Activated T-helper 17 cell treated with anti-CD3 and anti-CD28 coated beads, Interleukin-2, amount 50 U/mL, for 72 hours (primary cell): ENCODE measurements at regions not wholly inside any gene's neighbourhood (a gene's known extent, or its start where the extent isn't known, plus 50 kb on each side); places are given as distances from the start of the nearest gene placed in this dataset.
"Not testable (repeated sequence)": the region's sequence is repeated elsewhere in the genome, so short reads cannot be mapped to it uniquely, and the experiment has no call there.

Experiments
- ATAC-seq: fragments of 150-1000 bp; cut with Tn5 transposase; replicated peaks from 2 replicates; pipeline ENCODE4 v1.10.0; 2021; ENCODE audit warnings: mild to moderate bottlenecking, moderate library complexity
- H3K27ac Mint-ChIP-seq: one replicate; pipeline ENCODE4 v1.8.0; 2022; ENCODE audit warnings: mixed read lengths
- H3K27me3 Mint-ChIP-seq: one replicate; pipeline ENCODE4 v1.8.0; 2022; ENCODE audit warnings: mixed read lengths
- H3K36me3 Mint-ChIP-seq: one replicate; pipeline ENCODE4 v1.8.0; 2022; ENCODE audit warnings: low read depth, mild to moderate bottlenecking, mixed read lengths
- H3K4me1 Mint-ChIP-seq: one replicate; pipeline ENCODE4 v1.8.0; 2022; ENCODE audit warnings: mixed read lengths
- H3K4me3 Mint-ChIP-seq: one replicate; pipeline ENCODE4 v1.8.0; 2022; ENCODE audit warnings: mild to moderate bottlenecking, mixed read lengths
- H3K9me3 Mint-ChIP-seq: one replicate; pipeline ENCODE4 v1.8.0; 2022; ENCODE audit warnings: mixed read lengths

DNA sequence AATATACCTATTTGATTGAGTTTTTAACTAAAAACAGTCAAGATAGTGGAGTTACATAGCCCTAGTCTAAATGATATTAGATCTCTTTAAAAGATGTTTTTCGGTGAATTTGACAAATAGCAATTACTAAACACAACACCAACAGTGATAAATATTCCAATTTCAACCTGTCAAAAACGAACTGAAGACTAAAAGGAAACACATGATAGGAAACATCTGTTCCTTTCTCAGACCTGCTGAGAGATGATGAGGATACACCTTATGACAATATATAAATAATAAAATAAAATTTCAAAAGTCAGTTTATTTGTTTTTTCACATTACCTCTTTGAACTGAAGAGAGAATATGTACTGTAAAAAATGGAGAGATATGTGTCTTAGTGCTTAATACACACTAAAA, 232.7 kb downstream of the RASSF9 start:
- H3K27me3 Mint-ChIP-seq, result no peaks in the 10 kb centered on the region
- no peak overlapping the region for H3K27ac Mint-ChIP-seq
- H3K4me3 Mint-ChIP-seq, result no peak overlapping the region
- H3K4me1 Mint-ChIP-seq, result no peaks in the 10 kb centered on the region
- H3K9me3 Mint-ChIP-seq, result peaks cover 9% of the 10 kb centered on the region
- ATAC-seq, result no peak
- H3K36me3 Mint-ChIP-seq, result no peaks in the 10 kb centered on the region

- no peak for ATAC-seq
- no peaks in the 10 kb centered on the region for H3K4me1 Mint-ChIP-seq
- H3K27ac Mint-ChIP-seq, result no peak overlapping the region
- no peak overlapping the region for H3K4me3 Mint-ChIP-seq
- no peaks in the 10 kb centered on the region for H3K36me3 Mint-ChIP-seq
- H3K9me3 Mint-ChIP-seq, result peaks cover 12% of the 10 kb centered on the region
- H3K27me3 Mint-ChIP-seq, result no peaks in the 10 kb centered on the region
These were observed 229.8 kb downstream of the RASSF9 start for GRCh38 chr12:85606455-85606854.

DNA sequence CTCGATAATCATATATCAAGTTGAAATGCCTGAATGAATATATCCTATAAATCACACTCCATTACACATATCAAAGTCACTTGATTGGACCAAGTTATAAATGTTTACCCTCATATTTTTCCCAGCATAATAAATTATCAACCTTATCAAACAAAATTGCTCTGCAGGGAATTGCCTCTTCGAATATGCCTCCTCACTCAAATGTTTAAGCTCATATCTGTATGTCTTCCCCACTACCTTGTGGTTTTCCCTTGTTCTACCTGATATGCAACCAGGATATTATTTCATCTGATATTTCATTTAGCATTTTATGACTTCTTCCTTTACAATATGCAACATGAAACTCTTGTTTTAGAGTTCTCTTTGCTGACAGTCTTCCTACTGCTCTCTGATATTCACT, 226.4 kb downstream of the RASSF9 start:
- Mint-ChIP-seq H3K27me3 (no peaks in the 10 kb centered on the region), H3K9me3 (peaks cover 6% of the 10 kb centered on the region)

GRCh38 chr12:85610194-85610593, 226.0 kb downstream of the RASSF9 start:
- ATAC-seq, result no peak
- peaks cover 6% of the 10 kb centered on the region for H3K9me3 Mint-ChIP-seq
- H3K27me3 Mint-ChIP-seq, result no peaks in the 10 kb centered on the region
- H3K36me3 Mint-ChIP-seq, result no peaks in the 10 kb centered on the region
- H3K4me3 Mint-ChIP-seq, result no peak overlapping the region
- H3K4me1 Mint-ChIP-seq, result no peaks in the 10 kb centered on the region
- H3K27ac Mint-ChIP-seq, result no peak overlapping the region

More for the DNA sequence above, 226.4 kb downstream of the RASSF9 start:
- no peaks in the 10 kb centered on the region for H3K36me3 Mint-ChIP-seq
- H3K4me3 Mint-ChIP-seq, result no peak overlapping the region
- no peak overlapping the region for H3K27ac Mint-ChIP-seq
- H3K4me1 Mint-ChIP-seq, result no peaks in the 10 kb centered on the region
- no peak for ATAC-seq

GRCh38 chr12:85616201-85616600, 220.0 kb downstream of the RASSF9 start:
- H3K9me3 Mint-ChIP-seq, result peaks cover 8% of the 10 kb centered on the region
- no peak overlapping the region for H3K4me3 Mint-ChIP-seq
- no peak overlapping the region for H3K27ac Mint-ChIP-seq
- no peaks in the 10 kb centered on the region for H3K27me3 Mint-ChIP-seq
- H3K36me3 Mint-ChIP-seq, result no peaks in the 10 kb centered on the region
- H3K4me1 Mint-ChIP-seq, result no peaks in the 10 kb centered on the region
- no peak for ATAC-seq

GRCh38 chr12:85617307-85618091, 218.7 kb downstream of the RASSF9 start:
- no peak overlapping the region for H3K27ac Mint-ChIP-seq
- no peaks in the 10 kb centered on the region for H3K4me1 Mint-ChIP-seq
- H3K9me3 Mint-ChIP-seq, result peaks cover 12% of the 10 kb centered on the region
- ATAC-seq, result no peak
- no peaks in the 10 kb centered on the region for H3K36me3 Mint-ChIP-seq
- no peaks in the 10 kb centered on the region for H3K27me3 Mint-ChIP-seq
- H3K4me3 Mint-ChIP-seq, result no peak overlapping the region

- Mint-ChIP-seq H3K36me3 (no peaks in the 10 kb centered on the region), H3K4me1 (no peaks in the 10 kb centered on the region), H3K27ac (no peak overlapping the region), H3K4me3 (no peak overlapping the region), H3K27me3 (no peaks in the 10 kb centered on the region), H3K9me3 (peaks cover 16% of the 10 kb centered on the region)
- no peak for ATAC-seq
These were observed 215.2 kb downstream of the RASSF9 start for GRCh38 chr12:85621041-85621440.

DNA sequence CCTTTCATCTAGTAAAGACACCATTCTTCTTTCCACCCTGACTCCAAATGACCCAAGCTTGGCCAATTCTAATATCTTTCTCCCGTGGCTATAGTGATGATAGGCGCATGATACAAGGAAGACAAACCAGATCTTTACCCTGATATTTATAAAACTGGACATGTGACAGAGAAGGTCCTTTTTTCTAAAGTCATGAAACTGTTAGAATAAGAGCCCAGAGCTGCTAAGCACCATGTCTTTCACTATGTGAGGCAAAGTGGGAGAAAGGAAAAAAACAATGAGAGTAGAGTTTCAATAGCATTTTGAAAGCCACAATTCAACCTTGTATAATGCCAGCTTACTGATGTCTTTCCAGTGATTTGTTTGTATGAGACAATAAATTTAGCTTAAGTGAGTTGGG, 212.4 kb downstream of the RASSF9 start:
- no peaks in the 10 kb centered on the region for H3K4me1 Mint-ChIP-seq
- H3K27me3 Mint-ChIP-seq, result no peaks in the 10 kb centered on the region
- no peak overlapping the region for H3K27ac Mint-ChIP-seq
- H3K4me3 Mint-ChIP-seq, result no peak overlapping the region
- H3K36me3 Mint-ChIP-seq, result no peaks in the 10 kb centered on the region
- no peak for ATAC-seq
- H3K9me3 Mint-ChIP-seq, result peaks cover 14% of the 10 kb centered on the region

DNA sequence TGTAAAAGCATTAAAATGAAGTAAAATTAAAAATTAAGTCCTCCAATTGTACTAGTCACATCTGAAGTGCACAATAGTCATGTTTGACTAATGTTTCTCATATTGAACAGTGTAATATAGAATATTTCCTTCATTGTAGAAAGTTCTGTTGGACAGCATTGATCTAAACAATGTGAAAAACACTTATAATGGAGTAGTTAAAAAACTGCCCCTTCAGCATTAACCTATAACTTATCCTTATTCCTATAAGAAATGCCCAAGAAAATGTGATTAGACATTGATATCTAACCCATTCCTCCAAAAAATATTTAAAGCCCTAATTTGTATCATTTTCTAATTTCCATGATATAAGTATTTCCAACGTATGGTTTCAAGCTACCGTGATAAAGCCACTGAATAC, 210.7 kb downstream of the RASSF9 start:
- Mint-ChIP-seq H3K36me3 (no peaks in the 10 kb centered on the region), H3K9me3 (peaks cover 14% of the 10 kb centered on the region), H3K27ac (no peak overlapping the region), H3K4me3 (no peak overlapping the region), H3K27me3 (no peaks in the 10 kb centered on the region), H3K4me1 (no peaks in the 10 kb centered on the region)
- ATAC-seq, result no peak

GRCh38 chr12:85626001-85626783, 210.0 kb downstream of the RASSF9 start:
- H3K4me3 Mint-ChIP-seq, result no peak overlapping the region
- peaks cover 13% of the 10 kb centered on the region for H3K9me3 Mint-ChIP-seq
- no peaks in the 10 kb centered on the region for H3K27me3 Mint-ChIP-seq
- H3K27ac Mint-ChIP-seq, result no peak overlapping the region
- H3K36me3 Mint-ChIP-seq, result no peaks in the 10 kb centered on the region
- no peaks in the 10 kb centered on the region for H3K4me1 Mint-ChIP-seq
- no peak for ATAC-seq

GRCh38 chr12:85626784-85627171, 209.4 kb downstream of the RASSF9 start:
- Mint-ChIP-seq H3K27ac (no peak overlapping the region), H3K27me3 (no peaks in the 10 kb centered on the region), H3K4me3 (no peak overlapping the region), H3K9me3 (peaks cover 8% of the 10 kb centered on the region), H3K4me1 (no peaks in the 10 kb centered on the region), H3K36me3 (no peaks in the 10 kb centered on the region)
- ATAC-seq, result no peak

DNA sequence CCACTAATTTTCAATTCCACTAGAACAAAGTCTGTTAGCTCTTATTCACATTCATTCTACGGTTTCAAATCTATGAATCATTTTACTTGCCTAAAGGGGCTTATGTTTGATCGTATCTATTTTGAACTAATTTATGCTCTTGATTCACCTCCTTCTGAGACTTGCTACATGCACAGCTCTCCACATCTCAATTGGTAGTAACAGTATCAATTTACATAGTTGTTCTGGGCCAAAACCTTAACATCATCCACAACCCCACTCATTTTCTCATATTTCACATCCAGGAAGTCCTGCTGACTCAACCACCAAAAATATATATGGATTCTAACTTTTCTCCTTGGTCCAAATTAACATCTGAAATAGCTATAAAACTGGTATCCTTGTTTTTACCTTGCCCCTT, 208.6 kb downstream of the RASSF9 start:
- Mint-ChIP-seq H3K4me3 (no peak overlapping the region), H3K36me3 (no peaks in the 10 kb centered on the region), H3K9me3 (peaks cover 8% of the 10 kb centered on the region), H3K27me3 (no peaks in the 10 kb centered on the region), H3K27ac (no peak overlapping the region), H3K4me1 (no peaks in the 10 kb centered on the region)
- ATAC-seq, result no peak

GRCh38 chr12:85628562-85628961, 207.6 kb downstream of the RASSF9 start:
- not testable (repeated sequence) for H3K4me1 Mint-ChIP-seq, H3K27ac Mint-ChIP-seq, H3K36me3 Mint-ChIP-seq, H3K9me3 Mint-ChIP-seq, H3K4me3 Mint-ChIP-seq, ATAC-seq, H3K27me3 Mint-ChIP-seq

GRCh38 chr12:85630851-85631250, 205.4 kb downstream of the RASSF9 start:
- no peaks in the 10 kb centered on the region for H3K27me3 Mint-ChIP-seq
- no peaks in the 10 kb centered on the region for H3K4me1 Mint-ChIP-seq
- H3K4me3 Mint-ChIP-seq, result no peak overlapping the region
- no peak for ATAC-seq
- no peaks in the 10 kb centered on the region for H3K36me3 Mint-ChIP-seq
- peaks cover 4% of the 10 kb centered on the region for H3K9me3 Mint-ChIP-seq
- H3K27ac Mint-ChIP-seq, result no peak overlapping the region

GRCh38 chr12:85632390-85632789, 203.8 kb downstream of the RASSF9 start:
- H3K27ac Mint-ChIP-seq, result no peak overlapping the region
- H3K36me3 Mint-ChIP-seq, result no peaks in the 10 kb centered on the region
- H3K4me1 Mint-ChIP-seq, result no peaks in the 10 kb centered on the region
- H3K4me3 Mint-ChIP-seq, result no peak overlapping the region
- peaks cover 4% of the 10 kb centered on the region for H3K9me3 Mint-ChIP-seq
- H3K27me3 Mint-ChIP-seq, result no peaks in the 10 kb centered on the region
- no peak for ATAC-seq
